Body of pancreas (tissue), 4 donors: ENCODE measurements at regions not wholly inside any gene's neighbourhood (a gene's known extent, or its start where the extent isn't known, plus 50 kb on each side); places are given as distances from the start of the nearest gene placed in this dataset.

Experiments used
- POLR2A ChIP-seq, 3 donors: fragments of 450-650 bp; IDR thresholded peaks; one replicate each; pipeline ENCODE4 v1.6.1; 2016; ENCODE audit warnings: antibody characterized with exemption in 3 of 3, mild to moderate bottlenecking in 2 of 3
- TF ChIP-seq, protein P1 (sequence below), 7 experiments: fragments of 450-650 bp in 4 of 7; fragments of 200-600 bp in 3 of 7; sonication (generic) in 3 of 7; IDR thresholded peaks; one replicate each; pipeline ENCODE4 v1.5.1; 2016 to 2019; ENCODE audit warnings: antibody characterized with exemption in 7 of 7

DNA sequence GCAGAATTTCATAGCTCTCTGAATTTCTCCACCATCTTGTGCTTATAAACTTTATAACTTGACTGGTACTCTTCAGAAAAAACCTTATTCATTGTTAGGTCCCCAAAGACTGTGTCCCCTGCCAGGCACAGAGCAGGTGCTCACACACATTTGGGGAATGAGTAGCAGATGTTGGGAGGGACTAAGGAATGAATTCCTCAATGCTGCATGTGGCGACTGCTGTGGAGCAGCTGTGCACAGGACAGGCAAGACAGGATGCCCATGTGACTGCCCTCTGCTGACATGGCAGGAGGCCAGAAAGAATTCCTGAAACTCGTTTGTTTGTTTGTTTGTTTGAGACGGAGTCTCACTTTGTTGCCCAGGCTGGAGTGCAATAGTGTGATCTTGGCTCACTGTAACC is 122.3 kb upstream of the ITGA6 start:
- TF ChIP-seq POLR2A (IDR thresholded peaks at IDR 0.05) = no peak
- TF ChIP-seq, protein P1, sequence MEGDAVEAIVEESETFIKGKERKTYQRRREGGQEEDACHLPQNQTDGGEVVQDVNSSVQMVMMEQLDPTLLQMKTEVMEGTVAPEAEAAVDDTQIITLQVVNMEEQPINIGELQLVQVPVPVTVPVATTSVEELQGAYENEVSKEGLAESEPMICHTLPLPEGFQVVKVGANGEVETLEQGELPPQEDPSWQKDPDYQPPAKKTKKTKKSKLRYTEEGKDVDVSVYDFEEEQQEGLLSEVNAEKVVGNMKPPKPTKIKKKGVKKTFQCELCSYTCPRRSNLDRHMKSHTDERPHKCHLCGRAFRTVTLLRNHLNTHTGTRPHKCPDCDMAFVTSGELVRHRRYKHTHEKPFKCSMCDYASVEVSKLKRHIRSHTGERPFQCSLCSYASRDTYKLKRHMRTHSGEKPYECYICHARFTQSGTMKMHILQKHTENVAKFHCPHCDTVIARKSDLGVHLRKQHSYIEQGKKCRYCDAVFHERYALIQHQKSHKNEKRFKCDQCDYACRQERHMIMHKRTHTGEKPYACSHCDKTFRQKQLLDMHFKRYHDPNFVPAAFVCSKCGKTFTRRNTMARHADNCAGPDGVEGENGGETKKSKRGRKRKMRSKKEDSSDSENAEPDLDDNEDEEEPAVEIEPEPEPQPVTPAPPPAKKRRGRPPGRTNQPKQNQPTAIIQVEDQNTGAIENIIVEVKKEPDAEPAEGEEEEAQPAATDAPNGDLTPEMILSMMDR (IDR thresholded peaks at IDR 0.05) = no peak
